SK-N-DZ (cell line): ENCODE measurements at regions not wholly inside any gene's neighbourhood (a gene's known extent, or its start where the extent isn't known, plus 50 kb on each side); places are given as distances from the start of the nearest gene placed in this dataset.
"Not testable (repeated sequence)": the region's sequence is repeated elsewhere in the genome, so short reads cannot be mapped to it uniquely, and the experiment has no call there.

ENCODE experiments used
- DNase-seq: peaks from one replicate; pipeline ENCODE4 v3.0.0-alpha.2; 2015; ENCODE audit warnings: low spot score

- DNase-seq, result no peak
These were observed 1239.1 kb downstream of the CDH12 start for GRCh38 chr5:21613971-21614488.

GRCh38 chr5:21603796-21604195 is 1249.3 kb downstream of the CDH12 start:
- no peak for DNase-seq

- no peak for DNase-seq
These were observed 1258.6 kb downstream of the CDH12 start for GRCh38 chr5:21594566-21594965.

GRCh38 chr5:21593261-21593660 is 1259.9 kb downstream of the CDH12 start:
- DNase-seq, result peak; percentile 91

GRCh38 chr5:21581508-21581907 is 1271.6 kb downstream of the CDH12 start:
- no peak for DNase-seq

- DNase-seq, result no peak
These were observed 1278.2 kb downstream of the CDH12 start for GRCh38 chr5:21574961-21575360.

- no peak for DNase-seq
These were observed 1278.7 kb downstream of the CDH12 start for GRCh38 chr5:21574438-21574837.

- no peak for DNase-seq
These were observed 1279.5 kb downstream of the CDH12 start for GRCh38 chr5:21573416-21574314.

- not testable (repeated sequence) for DNase-seq
These were observed 1281.9 kb downstream of the CDH12 start for GRCh38 chr5:21571196-21571595.

GRCh38 chr5:21559109-21559508 is 1294.0 kb downstream of the CDH12 start:
- not testable (repeated sequence) for DNase-seq

- DNase-seq, result not testable (repeated sequence)
These were observed 1300.9 kb downstream of the CDH12 start for GRCh38 chr5:21552263-21552662.

GRCh38 chr5:21550916-21551315 is 1302.2 kb downstream of the CDH12 start:
- DNase-seq, result not testable (repeated sequence)

GRCh38 chr5:21547656-21548055 is 1305.5 kb downstream of the CDH12 start:
- DNase-seq, result not testable (repeated sequence)

- not testable (repeated sequence) for DNase-seq
These were observed 1318.0 kb downstream of the CDH12 start for GRCh38 chr5:21535114-21535513.

GRCh38 chr5:21521157-21521556 is 1332.0 kb downstream of the CDH12 start:
- DNase-seq, result not testable (repeated sequence)

- not testable (repeated sequence) for DNase-seq
These were observed 1356.2 kb downstream of the CDH12 start for GRCh38 chr5:21496926-21497325.

- not testable (repeated sequence) for DNase-seq
These were observed 1357.1 kb downstream of the CDH12 start for GRCh38 chr5:21496056-21496455.

- not testable (repeated sequence) for DNase-seq
These were observed 1357.9 kb downstream of the CDH12 start for GRCh38 chr5:21495235-21495634.

- not testable (repeated sequence) for DNase-seq
These were observed 1359.1 kb downstream of the CDH12 start for GRCh38 chr5:21494033-21494432.

- DNase-seq, result not testable (repeated sequence)
These were observed 1362.0 kb downstream of the CDH12 start for GRCh38 chr5:21491182-21491581.

- not testable (repeated sequence) for DNase-seq
These were observed 1364.3 kb downstream of the CDH12 start for GRCh38 chr5:21488828-21489227.

GRCh38 chr5:21485458-21486000 is 1367.6 kb downstream of the CDH12 start:
- DNase-seq, result not testable (repeated sequence)

GRCh38 chr5:21484498-21484889 is 1368.7 kb downstream of the CDH12 start:
- DNase-seq, result not testable (repeated sequence)
